Amniotic stem cell (primary cell): ENCODE measurements at regions not wholly inside any gene's neighbourhood (a gene's known extent, or its start where the extent isn't known, plus 50 kb on each side); places are given as distances from the start of the nearest gene placed in this dataset.
A peak's percentile ranks its signal among the peaks of the same experiment; 100 is the strongest.

Experiments used
- DNase-seq: peaks from one replicate; lab custom pipeline; 2025; lab: John Stamatoyannopoulos, UW

DNA sequence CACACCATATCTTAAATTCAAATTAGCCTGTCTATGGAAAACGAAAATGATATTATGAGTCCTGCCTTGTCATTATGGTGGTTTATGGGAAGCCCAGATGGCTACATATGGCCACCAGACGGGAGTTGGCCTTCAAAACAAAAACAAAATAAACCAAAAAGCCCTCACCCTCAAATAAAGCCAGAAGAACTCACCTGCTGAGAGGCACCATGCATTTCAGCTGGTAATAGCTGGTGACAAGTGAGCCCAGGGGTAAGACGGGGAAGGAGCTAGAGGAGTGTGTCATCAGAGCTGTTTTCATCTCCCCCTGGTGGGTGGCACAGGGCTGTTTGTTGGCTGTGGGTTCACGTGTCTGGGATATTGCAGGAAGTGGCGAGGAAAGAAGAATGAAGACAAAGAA, 152.9 kb downstream of the EFNB2 start:
- DNase-seq, result no peak

DNA sequence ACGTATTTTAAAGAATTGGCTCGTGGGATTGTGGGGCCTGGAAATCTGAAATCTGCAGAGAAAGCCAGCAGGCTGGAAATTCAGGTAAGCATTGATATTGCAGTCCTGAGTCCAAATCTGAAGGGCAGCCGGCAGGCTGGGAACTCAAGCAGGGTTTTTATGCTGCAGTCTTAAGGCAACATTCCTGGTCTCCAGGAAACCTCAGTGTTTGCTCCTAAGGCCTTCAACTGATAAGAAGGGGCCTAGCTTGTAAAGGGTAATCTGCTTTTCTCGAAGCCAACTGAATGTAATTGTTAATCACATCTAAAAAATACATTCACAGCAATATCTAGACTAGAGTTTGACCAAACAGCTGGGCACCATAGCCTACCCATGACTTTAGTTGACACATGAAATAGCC, 154.4 kb downstream of the EFNB2 start:
- no peak for DNase-seq

DNA sequence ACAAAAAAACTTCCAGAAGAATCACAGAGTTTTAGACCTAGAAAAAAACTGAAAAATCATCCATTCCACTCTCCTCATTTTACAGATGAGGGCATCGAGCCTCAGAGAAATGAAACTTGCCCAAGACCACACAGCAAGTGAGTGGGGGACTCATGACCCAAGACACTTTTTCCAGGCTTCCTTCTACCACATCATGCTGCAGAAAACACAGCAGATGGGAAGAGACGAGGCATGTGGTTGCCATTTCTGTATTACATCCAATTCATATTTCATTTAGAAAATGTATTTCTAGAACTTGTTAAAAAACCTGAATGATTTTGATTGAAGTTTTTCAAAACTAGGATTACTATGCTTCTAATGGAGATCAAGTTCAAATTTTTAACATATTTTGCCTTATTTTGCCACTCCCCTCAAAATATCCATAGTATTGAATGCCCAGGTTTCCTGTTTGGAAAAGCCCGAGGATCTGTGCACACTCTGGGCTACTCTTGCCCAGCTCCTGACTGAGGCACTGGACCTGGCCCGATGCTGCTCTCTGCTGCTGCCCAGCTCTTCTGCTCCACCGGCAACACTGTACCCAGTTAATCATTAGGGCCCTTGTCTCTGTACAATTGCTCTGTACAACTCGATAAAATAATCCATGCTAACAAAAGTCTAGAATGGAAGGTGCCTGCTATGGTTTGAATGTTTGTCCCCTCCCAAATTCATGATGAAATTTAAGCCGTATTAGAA, 157.4 kb downstream of the EFNB2 start:
- DNase-seq, result no peak

DNA sequence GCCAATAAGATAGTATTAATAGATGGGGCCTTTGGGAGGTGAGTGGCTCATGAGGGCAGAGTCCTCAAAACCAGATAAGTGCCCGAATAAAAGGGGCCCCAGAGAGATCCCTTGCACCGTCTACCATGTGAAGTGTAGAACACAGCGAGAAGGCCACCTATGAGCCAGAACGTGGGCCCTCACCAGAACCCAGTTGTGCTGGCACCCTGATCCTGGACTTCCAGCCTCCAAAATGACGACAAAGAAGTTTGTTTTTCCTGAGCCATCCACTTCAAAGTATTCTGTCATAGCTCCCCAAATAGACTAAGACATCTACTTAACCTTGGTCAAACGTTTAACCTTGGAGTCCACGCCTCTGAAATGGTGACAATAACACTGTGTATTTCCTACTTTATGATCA, 158.1 kb downstream of the EFNB2 start:
- no peak for DNase-seq

DNA sequence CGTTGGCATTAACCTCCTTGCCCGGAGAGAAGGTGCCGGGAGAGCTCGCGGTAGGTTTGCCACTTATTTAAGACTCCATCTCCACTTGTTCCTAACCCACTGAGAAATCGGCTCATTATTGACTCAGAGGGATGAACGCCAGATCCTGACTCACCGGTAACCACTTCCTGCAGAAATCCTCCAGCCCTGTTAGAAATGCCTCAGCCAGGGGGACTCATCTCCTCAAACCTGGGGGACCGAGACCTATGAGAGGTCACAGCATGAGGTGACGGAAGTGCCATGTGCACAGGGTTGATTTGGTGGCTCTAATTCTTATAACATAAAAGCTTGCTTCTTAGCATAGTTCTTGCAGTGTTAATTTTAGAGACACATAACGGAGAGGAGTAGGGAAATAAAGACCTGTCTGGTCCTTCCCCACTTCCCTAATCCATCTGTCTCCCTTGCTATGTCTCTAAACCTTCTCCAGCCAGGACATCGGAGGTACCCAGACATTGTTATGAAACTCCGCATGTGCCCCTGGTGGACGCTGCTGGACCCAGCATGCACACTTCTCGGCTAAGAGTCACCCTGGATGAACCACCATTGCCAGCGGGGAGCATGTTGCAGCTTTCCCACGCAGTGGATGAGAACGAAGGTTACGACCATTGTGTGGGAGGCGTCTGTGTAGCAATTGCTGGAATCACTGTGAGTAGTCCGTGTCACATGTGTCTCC, 158.9 kb downstream of the EFNB2 start:
- DNase-seq, result peak; percentile 41

DNA sequence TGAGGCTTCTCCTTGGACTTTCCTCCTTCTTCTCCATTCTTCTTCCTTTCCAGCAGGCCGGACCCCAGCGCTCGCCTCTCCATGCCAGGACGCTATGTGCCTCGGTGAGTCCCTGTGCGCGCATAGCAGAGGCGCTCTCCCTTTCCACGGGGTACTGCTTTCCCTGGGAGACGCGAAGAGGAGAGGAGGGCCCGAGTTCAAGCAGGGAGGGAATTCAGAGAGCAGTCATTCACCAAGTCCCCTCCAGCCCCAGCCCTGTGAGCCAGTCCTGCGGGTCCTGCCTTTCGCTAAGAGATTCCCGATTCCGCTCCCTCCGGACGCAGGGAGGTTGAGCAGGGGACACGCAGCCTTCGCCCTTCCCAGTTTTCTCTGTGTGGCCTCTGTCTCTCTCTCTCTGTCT, 160.4 kb downstream of the EFNB2 start:
- DNase-seq, result no peak

DNA sequence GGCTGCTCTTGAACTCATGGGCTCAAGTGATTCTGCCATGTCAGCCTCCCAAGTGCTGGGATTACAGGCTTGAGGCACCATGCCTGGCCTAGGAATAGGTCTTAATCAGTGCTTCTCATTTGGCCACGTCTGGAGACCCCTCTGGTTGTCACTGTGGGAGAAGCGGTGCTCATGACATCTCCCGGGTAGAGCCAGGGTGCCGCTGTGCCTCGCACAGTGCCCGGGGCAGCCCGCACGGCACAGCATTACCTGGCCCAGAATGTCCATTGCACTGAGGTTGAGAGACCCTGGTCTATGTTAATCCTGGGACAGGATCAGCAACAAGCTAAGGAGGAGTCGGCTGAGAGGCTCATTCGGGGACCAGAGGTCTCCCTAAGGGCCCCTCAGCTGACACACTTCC, 160.8 kb downstream of the EFNB2 start:
- DNase-seq, result no peak

DNA sequence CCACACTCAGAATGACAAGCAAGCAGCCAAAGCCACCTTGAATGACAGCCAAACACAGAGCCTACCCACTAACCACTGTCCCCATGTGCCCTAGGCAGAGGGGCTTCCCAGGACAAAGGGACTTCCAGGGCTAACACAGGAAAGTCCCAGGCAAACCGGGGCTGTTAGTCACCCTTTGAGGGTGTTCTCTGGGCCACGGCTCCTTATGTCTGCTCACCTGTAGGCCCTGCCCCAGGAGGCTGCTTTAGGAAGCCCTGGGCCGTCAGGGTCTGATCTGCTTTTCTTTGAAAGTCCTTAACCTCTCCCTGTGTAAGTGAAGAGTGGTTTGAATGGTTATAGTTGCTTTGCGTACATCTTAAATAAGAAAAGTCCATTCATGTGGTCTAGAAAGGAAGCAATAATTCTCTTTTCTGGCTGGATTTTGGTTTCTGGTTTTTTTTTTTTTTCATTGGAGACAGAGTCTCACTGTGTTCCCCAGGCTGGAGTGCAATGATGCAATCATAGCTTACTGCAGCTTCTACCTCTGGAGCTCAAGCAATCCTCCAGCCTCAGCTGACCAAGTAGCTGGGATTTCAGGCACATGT, 161.4 kb downstream of the EFNB2 start:
- no peak for DNase-seq

DNA sequence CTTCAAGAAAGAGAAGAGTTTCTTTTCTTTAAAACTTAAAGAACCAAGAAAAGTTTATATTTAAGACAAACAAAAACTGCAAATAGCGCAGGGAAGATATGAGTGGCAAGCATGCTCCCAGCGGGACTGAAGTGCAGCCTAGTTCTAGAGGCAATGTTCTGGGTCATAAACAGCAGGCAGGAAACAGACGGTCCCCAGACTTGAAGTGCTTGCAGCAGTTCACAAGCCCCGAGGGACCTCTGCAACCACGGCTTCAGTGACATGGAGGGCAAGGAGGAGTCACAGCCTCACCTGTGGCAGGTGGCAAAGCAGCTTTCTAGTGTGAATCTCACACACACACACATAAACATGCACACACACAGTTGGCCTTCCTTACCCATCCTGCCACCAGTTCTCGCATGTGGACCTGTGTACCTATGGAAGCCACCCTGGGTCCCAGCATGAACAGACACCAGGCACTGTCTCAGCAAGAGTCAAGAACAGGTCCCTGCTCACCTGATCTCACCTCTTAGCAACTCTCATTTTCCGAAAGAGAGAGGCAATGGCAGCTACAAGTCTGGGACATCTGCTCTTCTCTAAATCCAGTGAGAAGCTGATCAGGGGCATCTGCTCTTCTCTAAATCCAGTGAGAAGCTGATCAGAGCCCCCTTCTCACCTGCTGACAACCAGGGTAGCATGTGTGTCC, 162.0 kb downstream of the EFNB2 start:
- DNase-seq, result no peak

DNA sequence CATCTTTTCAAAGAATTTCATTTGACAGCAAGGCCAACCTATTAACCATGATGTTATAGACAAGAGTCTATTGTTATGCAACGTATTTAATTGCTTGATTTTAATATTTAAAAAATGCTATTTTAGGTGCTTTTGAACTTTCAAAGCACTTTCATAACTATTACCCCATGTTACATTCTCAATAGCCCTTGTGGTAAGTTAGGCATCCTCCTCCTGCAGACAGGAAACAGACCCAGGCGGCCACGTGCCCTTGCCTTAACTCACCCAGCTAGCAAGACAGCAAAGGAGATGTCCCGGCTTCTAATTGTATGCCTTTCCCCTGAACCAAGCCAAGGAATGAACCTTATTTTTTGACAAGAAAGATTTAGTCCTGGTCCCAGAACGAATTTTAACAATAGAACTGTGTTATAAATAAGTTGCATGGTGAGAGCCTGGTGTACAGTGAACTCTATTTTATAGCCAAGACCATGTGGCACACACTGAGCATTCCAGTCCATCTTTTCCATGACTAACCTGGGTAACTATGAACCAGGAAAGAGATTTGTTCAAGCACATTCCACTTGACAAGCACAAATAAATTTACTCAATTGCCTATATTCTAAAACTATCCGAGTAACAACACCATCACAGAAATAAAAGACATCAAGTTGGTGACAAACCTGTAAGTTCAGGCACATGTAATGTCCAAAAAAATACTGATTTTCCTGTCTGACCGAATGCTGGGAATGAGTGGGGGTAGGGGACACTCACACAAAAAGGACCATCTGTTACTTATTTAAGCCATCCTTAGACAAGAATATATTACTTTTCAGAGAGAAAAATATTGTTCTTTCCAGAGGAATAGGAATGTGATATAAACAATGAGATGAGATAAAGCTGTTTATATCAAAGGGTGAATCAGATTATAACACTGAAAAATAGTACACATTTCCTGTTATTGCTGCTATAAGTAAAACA, 163.0 kb downstream of the EFNB2 start:
- DNase-seq, result peak; percentile 37

DNA sequence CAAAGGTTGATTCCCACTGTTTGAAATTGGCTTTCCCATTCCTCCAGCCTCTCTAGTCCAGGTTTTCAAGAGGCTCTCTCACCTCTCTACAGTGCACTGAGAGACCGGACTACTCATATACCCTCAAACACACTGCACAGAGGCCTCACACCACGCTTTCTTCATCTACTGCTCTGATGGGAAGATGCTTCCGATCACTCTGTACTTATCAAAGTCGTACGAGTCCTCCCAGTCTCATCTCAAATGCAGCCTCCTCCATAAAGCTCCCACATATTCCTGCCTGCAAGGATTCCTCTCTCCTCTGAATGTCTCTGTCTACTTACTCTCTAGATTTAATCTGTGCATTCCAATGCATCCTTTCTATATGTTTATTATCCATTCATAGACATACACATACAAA, 164.4 kb downstream of the EFNB2 start:
- DNase-seq, result no peak

DNA sequence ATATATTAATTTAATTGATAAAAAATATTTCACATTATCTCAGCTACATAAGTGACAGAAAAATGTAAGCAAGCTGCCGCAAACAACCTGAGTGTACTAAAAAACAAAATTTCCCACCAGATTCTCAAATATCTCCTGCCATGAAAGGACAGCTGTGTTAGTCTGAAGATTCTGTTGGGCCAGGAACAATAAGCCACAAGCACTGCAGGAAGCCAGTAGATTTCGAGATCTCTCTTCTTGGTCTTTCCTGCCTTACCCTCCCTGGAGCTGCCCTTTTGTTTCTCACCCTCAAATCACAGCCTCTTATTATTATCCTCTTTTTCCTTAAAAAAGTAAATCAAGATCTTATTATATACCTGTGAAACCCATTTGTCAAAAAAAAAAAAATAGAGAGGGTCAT, 165.6 kb downstream of the EFNB2 start:
- DNase-seq, result no peak

DNA sequence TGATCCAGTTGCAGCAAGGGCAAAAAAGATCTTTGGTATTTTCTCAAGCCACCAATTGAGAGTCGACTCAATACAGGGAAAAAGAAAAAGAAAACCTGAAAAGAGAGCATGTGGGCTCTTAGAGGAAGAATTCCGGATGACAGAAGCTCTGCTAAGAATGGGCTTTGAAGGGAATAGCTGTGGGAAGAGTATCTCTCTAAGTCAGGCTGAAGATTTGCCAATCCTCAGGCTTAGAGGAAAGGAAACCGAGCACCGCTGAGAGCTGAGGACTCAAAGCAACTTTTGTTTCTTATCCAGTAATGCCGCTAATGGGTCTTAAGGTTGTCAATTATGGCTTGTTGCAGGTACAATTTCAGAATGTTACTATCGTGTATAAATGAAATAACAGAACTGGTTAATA, 166.4 kb downstream of the EFNB2 start:
- no peak for DNase-seq

DNA sequence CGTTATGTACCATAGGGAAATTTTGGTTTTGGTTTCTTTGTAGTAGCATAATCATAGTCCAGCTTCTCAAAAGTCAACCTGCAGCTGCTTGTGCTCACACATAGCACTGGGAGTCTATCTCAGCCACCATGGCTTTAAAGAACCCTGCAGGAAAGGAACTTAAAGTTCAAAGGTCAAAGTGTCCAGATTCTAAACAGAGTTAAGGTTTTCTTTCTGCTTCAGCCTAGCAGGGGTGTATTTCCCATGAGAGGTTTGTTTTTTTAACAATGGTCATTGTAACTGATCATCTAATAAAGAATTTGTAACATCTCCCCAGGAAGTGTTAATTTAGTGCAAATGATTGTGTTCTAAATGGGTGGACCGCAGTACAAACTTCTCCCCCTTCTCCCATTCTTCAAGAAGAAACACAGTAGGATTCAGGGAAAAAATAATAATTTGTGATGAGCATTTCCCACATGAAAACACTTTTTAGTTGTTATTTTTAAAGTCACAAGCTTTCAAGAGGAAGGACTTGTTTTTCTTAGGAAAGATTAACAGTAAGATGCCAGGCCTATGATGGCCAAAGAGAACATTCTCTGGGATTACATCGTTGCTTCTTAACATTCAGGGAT, 168.0 kb downstream of the EFNB2 start:
- no peak for DNase-seq

DNA sequence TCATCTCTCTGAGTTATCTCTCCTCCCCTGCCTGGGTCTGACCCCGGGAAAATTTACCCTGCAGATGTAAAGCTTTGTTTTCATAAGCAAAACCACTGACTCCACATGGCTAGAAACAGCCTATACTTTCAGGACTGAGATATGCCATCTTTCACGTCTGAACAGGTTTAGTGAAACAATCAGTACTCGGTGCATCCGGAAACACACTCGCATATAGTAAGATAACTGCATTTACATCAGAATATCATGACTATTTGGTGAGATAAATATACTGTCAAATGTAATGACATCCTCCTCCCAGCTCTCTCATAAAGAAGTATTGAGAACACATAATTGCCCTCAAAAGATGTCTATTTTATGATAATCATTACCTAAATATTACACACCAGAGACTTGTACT, 172.8 kb downstream of the EFNB2 start:
- no peak for DNase-seq

DNA sequence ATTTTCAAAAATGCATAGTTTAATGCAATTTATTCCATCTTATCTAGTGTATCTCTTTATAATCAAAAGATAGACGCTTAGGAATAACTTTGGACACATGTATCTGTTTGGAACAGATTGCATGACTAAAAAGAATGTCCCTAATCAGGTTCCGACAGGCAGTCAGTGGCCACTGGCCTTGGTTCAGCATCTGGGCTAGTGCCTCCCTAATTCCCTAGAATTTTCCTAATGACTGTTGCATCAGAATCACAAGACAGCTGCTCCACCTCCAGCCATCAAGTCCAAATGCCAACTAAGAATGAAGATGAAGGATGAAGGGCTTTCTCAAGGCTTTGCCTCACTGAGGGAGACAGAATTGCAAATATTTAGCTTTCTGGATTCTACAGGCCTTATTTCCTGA, 173.8 kb downstream of the EFNB2 start:
- DNase-seq, result no peak

DNA sequence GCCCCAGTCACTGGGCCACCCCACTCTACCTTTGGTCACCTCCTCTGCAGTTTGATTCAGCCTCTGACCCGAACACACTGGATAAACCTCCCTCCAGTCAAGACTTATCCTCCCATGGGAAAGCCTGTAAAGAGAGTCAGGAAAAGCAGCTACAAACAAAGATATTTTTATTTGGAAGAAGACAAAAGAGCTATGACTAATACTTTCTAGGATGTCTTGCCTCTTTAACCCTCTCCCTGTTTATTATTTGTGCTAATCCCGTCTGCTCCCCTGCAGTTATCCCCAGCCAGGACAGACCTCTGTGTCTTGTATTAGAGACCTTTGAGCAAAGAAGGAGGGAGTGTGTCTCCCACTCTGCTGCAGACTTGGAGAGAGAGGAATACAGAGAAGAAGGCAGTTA, 178.3 kb downstream of the EFNB2 start:
- no peak for DNase-seq

DNA sequence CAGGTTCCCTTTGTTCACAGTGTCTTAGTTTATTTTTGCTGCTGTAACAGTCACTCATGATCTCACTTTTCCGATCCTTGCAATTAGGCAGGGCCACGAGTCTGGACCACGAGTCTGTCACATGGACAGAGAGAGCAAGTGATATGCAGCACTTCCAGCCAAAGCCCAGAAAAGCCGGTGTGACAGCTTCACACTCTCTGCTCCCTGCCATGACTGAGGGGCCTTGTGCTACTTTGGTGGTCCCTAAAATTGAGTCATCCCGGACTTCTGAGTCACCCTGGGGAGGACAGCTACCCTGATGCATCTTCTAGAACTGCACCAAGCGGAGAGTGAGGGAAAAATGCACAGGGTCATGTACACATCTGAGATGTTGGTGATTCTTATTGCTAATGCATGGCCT, 179.6 kb downstream of the EFNB2 start:
- DNase-seq, result no peak

DNA sequence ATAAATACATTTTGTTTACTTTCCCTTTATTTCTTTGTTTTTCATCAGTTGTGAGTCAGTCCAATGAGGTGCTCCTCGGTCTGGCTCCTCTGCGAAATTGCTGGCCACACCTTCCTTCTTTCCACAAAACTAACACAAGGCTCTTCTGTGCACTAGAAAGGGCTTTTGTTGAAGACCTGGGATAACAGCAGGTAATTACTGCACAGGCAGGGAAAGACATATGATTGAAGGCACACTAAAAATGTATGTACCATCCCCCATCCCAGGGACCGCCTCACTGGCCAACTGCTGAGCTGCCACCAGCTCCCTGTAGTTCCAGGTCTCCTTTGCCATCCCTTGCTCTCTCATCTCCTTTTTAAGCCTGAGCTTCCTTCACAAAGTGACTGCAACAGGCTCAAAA, 180.5 kb downstream of the EFNB2 start:
- DNase-seq, result no peak

DNA sequence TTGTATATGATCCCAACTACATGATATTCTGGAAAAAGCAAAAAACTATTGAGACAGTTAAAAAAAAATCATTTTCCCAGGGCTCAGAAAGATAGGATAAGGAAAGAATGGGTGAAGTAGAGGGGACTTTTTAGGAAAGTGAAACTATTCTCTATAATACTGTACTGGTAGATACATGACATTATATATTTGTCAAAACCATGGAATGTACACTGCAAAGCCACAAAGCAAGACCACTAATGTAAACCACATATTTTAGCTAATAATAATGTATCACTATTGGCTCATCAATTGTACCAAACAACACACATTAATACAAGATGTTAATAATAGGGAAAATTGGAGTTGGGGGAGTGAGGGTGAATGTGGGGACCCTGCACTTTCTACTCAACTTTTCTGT, 182.6 kb downstream of the EFNB2 start:
- DNase-seq, result no peak

DNA sequence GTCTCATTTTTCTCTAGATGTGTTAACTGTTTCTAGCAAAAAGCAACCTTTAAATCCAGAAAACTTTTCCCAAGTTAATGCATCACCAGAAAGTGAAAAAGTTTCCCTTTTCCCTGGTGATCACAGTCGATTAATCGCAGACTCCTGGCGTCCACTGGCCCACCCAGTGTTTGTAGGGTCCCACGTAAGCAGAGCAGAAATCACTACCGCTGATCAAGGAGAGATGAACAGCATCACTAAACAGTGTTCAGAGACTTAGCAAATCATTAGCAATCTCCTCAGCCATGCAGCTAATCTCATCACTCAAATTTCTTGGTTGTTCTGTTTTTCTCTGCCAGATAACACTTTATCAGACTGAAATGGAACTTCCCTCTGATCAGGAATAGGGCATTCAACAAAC, 184.2 kb downstream of the EFNB2 start:
- DNase-seq, result no peak
